Epithelial cell of esophagus (primary cell): ENCODE measurements at regions not wholly inside any gene's neighbourhood (a gene's known extent, or its start where the extent isn't known, plus 50 kb on each side); places are given as distances from the start of the nearest gene placed in this dataset.

ENCODE experiments used
- DNase-seq: peaks from one replicate; pipeline ENCODE4 v3.0.0; 2010; ENCODE audit warnings: low read depth
- H3K4me3 ChIP-seq: 2 replicates; pipeline ENCODE4 v1.5.1; 2011; ENCODE audit warnings: mild to moderate bottlenecking, low read length, control low read depth
- CTCF ChIP-seq: IDR thresholded peaks from 2 replicates; pipeline ENCODE4 v1.5.1; 2011; ENCODE audit warnings: low read depth, mild to moderate bottlenecking, low read length, control low read depth, inconsistent platforms; ENCODE audit not compliant: insufficient read depth; ENCODE audit errors: missing control alignments

GRCh38 chr21:38898422-38899096 is 92.8 kb downstream of the ETS2 start:
- H3K4me3 ChIP-seq, result no peak overlapping the region
- DNase-seq, result peak; percentile 41
- TF ChIP-seq CTCF, result no peak

- no peak overlapping the region for H3K4me3 ChIP-seq
- no peak for TF ChIP-seq CTCF
- DNase-seq, result no peak
These were observed 92.0 kb downstream of the ETS2 start for GRCh38 chr21:38897532-38898421.

- H3K4me3 ChIP-seq, result no peak overlapping the region
- no peak for DNase-seq
- no peak for TF ChIP-seq CTCF
These were observed 89.2 kb downstream of the ETS2 start for GRCh38 chr21:38894899-38895298.

GRCh38 chr21:38888991-38889561 is 83.3 kb downstream of the ETS2 start:
- DNase-seq, result no peak
- no peak for TF ChIP-seq CTCF
- H3K4me3 ChIP-seq, result no peak overlapping the region

- no peak for TF ChIP-seq CTCF
- DNase-seq, result no peak
- no peak overlapping the region for H3K4me3 ChIP-seq
These were observed 82.0 kb downstream of the ETS2 start for GRCh38 chr21:38887749-38888148.

- DNase-seq, result no peak
- no peak overlapping the region for H3K4me3 ChIP-seq
- no peak for TF ChIP-seq CTCF
These were observed 81.4 kb downstream of the ETS2 start for GRCh38 chr21:38887062-38887686.
